ENCODE measurements at regions not wholly inside any gene's neighbourhood (a gene's known extent, or its start where the extent isn't known, plus 50 kb on each side); places are given as distances from the start of the nearest gene placed in this dataset.

- DNase-seq (ENCODE audit: low spot score in 2 of 2) = no peak
- TF ChIP-seq POLR2A (IDR thresholded peaks at IDR 0.05) = no peak
- TF ChIP-seq CTCF (IDR thresholded peaks at IDR 0.05) = no peak
- 73 to 74% methylated on average over 4 of the region's 4 CpGs for WGBS, 2 donors
- H3K4me3 ChIP-seq (ENCODE audit: low read depth, poor library complexity, severe bottlenecking) = no peak overlapping the region
- intact Hi-C loops (cut with DNase I; ENCODE audit: low total_unique reads) = no loop called here
These were observed 58.4 kb upstream of the RND3 start for GRCh38 chr2:150545916-150546315.

GRCh38 chr2:150544731-150545130 lies 57.3 kb upstream of the RND3 start:
- no peak overlapping the region for H3K4me3 ChIP-seq (ENCODE audit: low read depth, poor library complexity, severe bottlenecking)
- TF ChIP-seq CTCF (IDR thresholded peaks at IDR 0.05) (no peak), POLR2A (IDR thresholded peaks at IDR 0.05) (no peak)
- intact Hi-C loops (cut with DNase I; ENCODE audit: low total_unique reads) = no loop called here
- no peak for DNase-seq (ENCODE audit: low spot score in 2 of 2)
- 93 to 95% methylated on average over 3 of the region's 3 CpGs for WGBS, 2 donors

- intact Hi-C loops (cut with DNase I; ENCODE audit: low total_unique reads) = no loop called here
- WGBS, 2 donors = 96 to 98% methylated on average over 16 to 30 of the region's 30 CpGs
- DNase-seq (ENCODE audit: low spot score in 2 of 2) = no peak
- TF ChIP-seq CTCF (IDR thresholded peaks at IDR 0.05) = no peak
- TF ChIP-seq POLR2A (IDR thresholded peaks at IDR 0.05) = no peak
- no peak overlapping the region for H3K4me3 ChIP-seq (ENCODE audit: low read depth, poor library complexity, severe bottlenecking)
These were observed 55.2 kb upstream of the RND3 start for GRCh38 chr2:150542692-150543091.

GRCh38 chr2:150542172-150542571 lies 54.7 kb upstream of the RND3 start:
- TF ChIP-seq CTCF (IDR thresholded peaks at IDR 0.05) = no peak
- WGBS, 2 donors = 94% methylated on average over 4 to 6 of the region's 19 CpGs
- no peak overlapping the region for H3K4me3 ChIP-seq (ENCODE audit: low read depth, poor library complexity, severe bottlenecking)
- DNase-seq (ENCODE audit: low spot score in 2 of 2) = no peak
- intact Hi-C loops (cut with DNase I; ENCODE audit: low total_unique reads) = no loop called here

- TF ChIP-seq POLR2A (IDR thresholded peaks at IDR 0.05) = no peak
- no peak for TF ChIP-seq CTCF (IDR thresholded peaks at IDR 0.05)
- whole genome bisulfite sequencing, 2 donors = 32 to 43% methylated on average over 7 of the region's 7 CpGs
These were observed 51.3 kb upstream of the RND3 start for GRCh38 chr2:150538651-150539201.

More at GRCh38 chr2:150538651-150539201, 51.3 kb upstream of the RND3 start:
- no peak for DNase-seq (ENCODE audit: low spot score in 2 of 2)
- no peak overlapping the region for H3K4me3 ChIP-seq (ENCODE audit: low read depth, poor library complexity, severe bottlenecking)
- intact Hi-C loops (cut with DNase I; ENCODE audit: low total_unique reads) = no loop called here
